Stimulated activated CD4-positive, alpha-beta T cell treated with anti-CD3 and anti-CD28 coated beads, Interleukin-1b, Interleukin-23, amount 100 ng/mL, for 1 hour (primary cell): ENCODE measurements at regions not wholly inside any gene's neighbourhood (a gene's known extent, or its start where the extent isn't known, plus 50 kb on each side); places are given as distances from the start of the nearest gene placed in this dataset.
"Not testable (repeated sequence)": the region's sequence is repeated elsewhere in the genome, so short reads cannot be mapped to it uniquely, and the experiment has no call there.

Source experiments
- DNase-seq, 2 donors: peaks; one replicate each; pipeline ENCODE4 v3.0.0-alpha.2; 2020; ENCODE audit warnings: low read depth in 2 of 2

DNA sequence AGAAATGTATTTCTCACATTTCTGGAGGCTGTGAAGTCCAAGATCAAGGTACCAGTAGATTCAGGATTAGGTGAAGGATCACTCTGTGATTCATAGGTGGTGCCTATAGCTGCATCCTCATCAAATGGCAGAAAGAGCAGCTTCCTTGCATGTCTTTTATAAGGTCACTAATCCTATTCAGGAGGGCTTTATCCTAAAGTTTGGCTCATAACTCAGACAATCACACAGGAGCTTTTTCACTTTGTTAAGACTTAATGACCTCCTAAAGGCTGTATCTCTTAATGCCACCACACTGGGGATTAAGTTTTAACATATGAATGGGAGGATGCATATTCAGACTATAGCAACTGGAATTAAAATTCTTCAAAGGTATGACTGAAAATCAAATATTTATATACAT lies 861.1 kb downstream of the DACH1 start:
- DNase-seq = no peak

DNA sequence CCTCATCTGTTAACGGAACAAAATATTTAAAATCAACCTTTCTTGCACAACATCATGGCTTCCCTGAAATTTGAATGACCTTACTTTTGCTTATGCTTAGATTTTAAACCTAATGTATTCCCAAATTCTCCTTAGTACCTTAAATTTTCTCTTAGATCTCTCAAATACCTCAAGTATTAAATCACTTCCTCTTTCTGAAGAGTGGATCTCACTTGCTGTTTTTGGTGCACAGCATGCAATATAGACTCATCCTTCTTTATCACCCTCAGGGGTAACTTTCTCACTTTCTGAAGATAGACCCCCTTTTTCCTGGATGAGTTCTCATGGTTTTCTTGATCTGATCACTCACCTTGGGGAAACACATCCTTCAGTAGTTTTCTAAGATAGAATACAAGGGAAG lies 871.7 kb downstream of the DACH1 start:
- DNase-seq = no peak

DNA sequence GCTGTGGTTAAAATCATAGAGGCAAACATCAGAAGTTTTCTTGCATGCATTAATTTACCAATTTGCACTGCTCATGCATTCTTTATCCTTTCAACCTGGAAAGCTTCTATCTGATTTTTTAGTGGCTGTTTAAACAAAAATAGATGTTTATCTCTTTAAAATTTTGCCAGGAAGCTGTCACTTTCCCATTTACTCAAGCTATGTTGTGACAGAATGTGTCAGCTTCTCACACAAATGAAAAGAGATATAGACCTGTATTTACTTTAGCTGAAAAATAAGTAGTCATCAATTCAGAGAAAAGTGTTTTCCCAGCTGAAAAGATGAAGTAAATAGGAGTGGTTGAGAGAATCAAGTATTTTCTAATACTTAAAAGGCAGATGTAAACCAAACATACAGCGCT lies 872.8 kb downstream of the DACH1 start:
- no peak for DNase-seq

DNA sequence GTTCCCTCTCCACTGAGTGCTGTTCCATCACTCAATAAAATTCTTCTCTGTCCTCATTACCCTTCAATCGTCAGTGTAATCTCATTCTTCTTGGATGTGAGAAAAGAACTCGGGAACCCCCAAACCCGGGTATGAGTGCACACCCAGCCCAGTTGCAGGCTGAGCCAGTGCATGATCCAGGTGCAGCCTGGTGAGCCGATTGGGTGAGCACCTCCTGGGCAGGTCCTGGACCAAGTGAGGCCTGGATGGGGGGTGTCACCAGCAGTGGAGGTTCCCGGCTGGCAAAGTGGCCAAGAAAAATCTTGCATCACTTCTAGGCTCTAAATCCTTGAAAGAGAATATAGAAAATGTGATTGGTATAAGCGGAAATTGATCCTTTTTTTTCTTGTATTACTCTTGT lies 878.8 kb upstream of the KLHL1 start:
- DNase-seq = no peak

DNA sequence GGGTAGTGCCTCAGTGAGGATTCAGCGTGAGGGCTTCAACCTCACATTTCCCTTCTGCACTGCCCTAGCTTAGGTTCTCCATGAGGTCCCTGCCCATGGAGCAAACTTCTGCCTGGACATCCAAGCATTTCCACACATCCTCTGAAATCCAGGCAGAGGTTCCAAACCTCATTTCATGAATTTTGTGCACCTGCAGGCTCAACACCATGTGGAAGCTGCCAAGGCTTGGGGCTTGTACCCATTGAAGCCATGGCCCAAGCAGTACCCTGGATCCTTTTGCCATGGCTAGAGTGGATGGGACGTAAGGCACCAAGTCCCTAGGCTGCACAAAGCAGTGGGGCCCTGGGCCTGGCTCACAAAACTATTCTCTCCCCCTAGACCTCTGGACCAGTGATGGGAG lies 877.1 kb upstream of the KLHL1 start:
- DNase-seq = no peak

DNA sequence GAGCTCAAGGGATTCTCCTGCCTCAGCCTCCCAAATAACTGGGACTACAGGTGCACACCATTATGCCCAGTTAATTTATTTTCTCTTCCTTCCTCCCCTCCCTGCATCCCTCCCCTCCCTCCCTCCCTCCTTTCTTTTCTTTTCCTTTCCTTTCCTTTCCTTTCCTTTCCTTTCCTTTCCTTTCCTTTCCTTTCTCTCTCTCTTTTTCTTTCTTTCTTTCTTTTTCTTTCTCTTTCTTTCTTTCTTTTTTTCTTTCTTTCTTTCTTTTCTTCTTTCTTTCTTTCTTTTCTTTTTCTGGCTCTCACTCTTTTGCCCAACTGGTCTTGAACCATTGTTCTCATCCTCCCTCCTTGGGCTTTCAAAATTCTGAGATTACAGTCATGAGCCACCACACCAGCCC lies 873.0 kb upstream of the KLHL1 start:
- DNase-seq = not testable (repeated sequence)

DNA sequence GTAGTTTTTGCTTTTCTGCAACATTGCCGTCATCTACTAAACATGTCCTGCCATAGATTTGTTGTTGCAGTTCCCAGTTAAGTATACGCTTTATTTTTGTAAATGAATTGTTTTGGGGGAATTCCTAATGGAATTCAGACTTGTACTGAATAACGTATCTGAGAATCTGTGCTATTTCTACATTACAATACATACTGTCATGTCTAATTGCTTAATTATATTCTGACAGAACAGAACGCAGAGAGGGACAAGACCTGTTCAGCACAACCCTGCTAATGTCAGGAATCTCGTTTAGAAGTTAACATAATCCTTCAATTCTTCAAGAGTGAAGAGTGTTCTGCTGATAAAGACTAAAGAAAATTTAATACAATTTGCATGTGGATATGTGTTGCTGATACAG lies 861.1 kb upstream of the KLHL1 start:
- DNase-seq = no peak

DNA sequence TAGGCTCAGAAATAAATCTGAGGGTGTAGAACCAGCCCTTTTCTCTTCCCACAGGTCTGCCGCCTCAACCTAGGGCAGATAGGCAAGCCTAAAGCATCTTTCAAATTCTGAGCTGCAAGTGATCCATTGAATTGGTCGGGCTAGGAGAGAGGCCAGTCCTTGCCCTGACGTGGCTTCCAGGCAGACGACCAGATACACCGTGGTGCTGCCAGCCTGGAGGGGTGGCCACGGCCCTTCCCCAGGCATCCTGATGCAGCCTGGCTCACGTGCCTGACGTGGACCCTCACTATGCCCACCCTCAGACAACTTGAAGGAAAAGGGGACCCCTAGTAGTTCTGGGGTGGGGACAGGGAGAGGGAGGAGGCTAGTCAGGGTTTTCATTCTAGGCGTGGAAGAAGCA lies 859.3 kb upstream of the KLHL1 start:
- DNase-seq = no peak

DNA sequence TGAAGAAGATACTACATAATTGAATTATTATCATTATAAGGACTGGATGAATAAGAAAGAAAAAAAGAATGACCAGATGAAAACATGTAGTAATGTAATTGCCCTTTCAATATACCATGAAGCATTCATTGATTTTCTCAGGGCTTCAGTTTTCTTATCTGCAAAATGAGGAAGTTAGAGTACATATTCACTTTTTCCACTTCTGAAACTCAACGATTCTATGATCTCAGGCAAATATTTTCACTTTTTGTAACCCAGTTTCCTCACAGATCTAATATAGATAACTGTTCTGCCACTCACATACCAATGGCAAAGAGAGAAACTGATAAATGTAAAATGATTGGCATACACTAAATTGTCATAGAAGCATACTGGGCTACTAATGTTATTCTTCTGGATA lies 856.6 kb upstream of the KLHL1 start:
- DNase-seq = no peak

DNA sequence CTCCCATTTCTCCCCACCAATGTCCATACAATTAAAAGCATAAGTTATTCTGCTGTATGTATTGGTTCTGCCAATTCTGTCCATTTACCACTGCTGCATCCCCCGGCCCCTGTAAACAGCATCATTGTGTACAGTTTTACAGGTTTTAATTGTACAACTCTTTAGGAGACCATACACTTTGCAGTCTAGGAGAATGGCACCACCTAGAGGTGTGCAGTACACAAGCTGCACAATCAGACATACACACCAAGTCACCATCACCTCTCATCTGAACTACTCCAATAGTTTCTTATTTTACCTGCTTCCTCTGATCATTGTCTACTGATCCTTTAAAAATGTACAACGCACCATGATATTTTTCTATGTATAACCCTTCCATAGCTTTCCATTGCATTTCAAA lies 855.9 kb upstream of the KLHL1 start:
- DNase-seq = no peak

DNA sequence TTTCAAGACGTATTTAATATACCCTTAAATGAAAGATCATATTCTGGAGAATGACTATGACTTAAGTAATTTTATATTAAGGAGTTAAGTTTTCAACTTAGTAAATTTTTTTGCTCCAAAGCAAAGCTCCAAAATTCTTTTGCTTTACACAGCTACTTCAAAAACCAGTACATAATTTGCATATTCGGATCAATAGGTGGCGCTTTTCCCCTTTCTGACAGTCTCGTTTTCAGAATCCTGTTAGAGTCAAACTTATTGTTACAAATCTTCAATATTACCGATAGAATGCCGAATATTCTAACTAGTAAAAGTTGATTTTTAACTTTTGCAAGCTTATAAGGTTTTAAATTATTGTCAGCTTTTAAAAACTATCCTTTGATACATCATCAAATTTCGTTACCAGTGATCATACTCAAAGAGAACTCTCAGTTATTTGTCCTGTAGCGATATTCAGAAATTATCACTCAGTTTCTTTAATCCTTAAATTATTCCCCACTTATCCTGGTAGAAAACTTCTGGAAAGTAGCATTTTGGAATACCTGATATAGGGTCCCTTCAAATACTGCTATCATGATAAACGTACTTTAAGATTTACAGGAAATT lies 852.7 kb upstream of the KLHL1 start:
- DNase-seq = no peak

DNA sequence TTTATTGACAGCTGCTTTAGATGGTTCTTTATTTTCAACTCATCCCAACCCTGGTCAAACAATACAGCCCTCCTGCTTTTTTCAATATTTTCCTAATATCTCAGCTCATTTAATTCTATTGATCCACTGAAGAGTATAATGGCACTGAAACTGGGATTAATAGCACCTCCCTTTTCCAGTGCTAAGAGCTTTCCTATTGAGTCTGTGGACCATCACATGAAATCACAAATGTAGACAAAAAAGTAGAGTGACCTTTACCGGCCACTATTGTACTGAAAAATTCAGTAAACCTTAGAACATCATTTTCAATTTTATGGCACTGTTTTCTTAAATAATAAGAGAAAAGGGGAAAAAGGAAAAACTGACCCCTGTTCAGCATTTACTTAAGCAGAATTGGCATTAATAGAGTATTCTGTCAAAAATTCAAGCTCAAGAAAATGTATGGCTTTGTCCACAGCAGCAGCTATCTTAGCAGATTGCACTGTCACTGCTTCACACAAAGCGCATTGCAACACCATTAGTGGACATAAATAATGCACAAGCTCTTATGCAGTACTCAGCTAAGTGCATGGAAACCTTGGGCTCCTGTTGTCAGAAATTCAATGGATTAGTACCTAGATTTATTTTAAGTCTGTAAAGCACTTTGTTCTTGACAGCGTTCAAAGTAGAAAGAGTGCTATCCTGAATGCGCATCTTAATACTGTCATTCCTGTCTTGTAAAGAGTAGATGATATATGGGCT lies 851.0 kb upstream of the KLHL1 start:
- DNase-seq = no peak

DNA sequence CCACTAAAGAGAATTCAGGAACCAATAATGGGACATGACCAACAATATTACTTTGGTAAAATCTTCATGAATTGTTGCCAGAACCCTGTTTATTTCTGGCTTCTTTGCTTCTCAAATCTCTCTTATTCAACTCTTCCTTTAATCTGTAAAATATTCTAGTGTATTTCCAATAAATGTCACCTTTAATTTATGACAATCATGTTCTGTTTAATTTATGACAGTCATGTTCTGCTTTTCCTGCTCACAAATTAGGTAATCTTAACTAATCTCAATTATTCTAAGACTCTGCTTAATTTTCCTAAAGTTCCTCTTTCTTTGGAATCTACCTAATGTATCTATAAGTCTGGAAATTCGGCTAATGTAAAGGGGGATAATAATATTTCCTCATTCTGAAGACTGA lies 847.6 kb upstream of the KLHL1 start:
- no peak for DNase-seq

DNA sequence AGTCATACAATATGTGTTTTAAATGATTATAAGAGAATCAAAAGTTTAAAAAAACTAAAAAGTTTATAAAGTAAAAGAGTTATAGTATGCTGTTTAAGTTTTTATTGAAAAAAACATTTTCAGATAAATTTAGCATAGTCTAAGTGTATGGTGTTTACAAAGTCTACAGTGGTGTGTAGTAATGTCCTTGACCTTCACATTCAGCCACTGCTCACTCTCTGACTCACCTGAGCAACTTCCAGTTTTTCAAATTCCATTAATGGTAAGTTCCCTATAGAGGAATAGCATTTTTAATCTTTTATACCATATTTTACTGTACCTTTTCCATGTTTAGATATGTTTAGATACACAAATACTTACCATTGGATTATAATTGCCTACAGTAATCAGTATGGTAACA lies 842.4 kb upstream of the KLHL1 start:
- no peak for DNase-seq

DNA sequence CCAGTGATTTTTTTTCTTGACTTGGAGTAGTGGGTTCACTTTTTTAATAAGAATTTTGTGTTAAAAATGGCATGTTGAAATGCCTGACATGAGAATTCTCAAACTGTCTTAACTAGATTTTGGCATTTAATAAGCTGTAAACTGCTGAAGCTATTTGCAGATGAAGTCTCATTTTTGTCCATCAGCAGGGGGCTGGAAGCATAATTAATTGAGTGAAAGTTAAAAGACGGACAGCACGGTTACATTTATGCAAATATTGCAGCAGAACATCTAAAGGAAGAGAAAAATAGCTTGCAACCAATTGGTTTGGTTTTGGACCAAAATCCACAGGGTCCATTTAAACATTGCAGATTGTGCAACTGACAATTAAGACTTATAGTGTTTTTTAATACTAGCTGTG lies 837.3 kb upstream of the KLHL1 start:
- no peak for DNase-seq

DNA sequence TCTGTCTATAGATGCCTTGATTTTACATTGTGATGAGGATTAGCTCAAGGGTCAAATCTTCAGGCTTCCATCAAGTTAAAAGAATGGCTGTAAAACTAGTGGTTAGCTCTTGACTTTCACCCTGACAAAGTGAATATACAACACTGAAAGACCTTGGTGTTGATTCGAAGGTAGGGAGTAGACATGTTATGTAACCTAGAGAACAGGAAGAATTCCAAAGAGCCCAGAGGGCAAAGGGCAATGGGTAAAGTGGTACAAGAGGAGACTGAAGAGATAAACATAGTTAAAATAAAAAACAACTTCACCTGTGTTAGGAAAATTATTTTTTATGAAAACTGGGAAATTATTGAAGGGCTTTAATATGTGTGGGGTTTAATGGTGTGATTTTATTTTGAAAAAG lies 833.2 kb upstream of the KLHL1 start:
- DNase-seq = no peak

DNA sequence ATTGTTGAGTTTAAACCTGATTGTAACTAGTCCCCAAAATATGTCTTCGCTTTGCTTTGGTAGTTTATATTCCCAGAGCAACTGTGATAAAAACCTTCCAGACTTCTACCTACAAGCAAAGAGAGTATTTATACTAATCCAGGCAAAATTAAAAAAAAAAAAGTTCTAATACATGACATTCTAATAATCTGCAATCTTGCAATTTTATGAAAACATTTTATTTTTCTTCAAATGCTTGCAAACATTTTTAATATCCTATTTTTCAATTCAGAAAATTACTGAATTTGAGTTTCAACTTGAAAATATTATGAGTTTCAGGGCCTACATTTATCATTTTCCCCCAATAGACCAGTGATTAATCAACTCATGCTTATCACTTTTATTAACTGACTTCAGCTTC lies 830.2 kb upstream of the KLHL1 start:
- no peak for DNase-seq

DNA sequence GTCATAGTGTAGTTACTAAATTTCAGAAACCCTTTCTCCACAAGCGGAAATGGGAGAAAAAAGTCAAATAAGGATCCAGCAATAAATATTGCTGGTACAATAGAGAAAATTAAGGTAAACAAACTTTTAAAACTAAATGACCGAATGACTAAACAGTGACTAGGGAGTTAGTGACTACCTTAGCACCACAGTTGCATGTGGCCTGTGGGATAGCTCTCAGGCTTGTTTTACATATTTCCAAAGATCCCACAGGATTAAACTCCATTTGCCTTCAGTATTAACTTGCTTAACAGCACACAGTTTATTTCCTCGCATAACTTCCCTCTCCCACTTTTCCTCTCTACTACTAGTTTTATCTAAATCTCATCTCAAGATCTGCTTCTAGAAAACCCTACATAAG lies 824.3 kb upstream of the KLHL1 start:
- DNase-seq = no peak

DNA sequence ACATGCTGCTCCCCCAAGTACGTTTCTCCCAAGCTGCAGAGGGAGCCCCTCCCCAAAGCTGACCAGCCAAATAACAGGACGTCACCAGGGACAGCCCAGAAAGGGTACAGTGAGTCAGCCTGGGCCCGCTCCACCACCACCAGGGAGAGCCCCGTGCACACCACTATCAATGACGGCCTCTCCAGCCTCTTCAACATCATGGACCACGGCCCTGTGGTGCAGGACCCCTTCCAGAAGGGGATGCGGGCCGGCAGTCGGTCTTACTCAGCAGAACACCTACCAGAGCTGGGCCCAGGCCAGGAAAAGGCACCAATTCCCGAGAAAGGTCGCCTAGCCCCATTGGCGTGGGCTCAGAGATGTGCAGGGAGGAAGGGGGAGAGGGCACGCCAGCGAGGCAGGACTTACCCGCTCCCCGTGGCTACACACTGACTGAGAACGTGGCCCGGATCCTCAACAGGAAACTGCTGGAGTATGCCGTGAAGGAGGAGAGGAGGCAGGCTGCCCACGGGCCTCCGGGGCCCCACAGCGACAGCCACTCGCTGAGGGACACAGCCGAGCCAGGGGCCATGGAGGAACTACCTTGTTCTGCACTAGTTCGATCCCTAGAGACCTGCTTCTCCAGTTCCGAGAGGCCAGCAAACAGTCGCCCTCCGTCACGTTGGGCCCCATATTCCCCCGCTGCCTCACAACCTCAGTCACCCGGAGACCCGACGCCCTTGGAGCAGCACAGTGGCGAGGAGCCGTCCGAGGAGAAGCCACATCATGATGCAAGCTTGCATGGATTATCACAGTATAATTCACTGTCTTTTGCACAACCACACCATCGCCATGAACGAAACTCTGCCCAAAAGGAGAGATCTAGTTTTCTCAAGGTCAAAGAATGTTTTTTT lies 815.9 kb upstream of the KLHL1 start:
- DNase-seq = no peak

DNA sequence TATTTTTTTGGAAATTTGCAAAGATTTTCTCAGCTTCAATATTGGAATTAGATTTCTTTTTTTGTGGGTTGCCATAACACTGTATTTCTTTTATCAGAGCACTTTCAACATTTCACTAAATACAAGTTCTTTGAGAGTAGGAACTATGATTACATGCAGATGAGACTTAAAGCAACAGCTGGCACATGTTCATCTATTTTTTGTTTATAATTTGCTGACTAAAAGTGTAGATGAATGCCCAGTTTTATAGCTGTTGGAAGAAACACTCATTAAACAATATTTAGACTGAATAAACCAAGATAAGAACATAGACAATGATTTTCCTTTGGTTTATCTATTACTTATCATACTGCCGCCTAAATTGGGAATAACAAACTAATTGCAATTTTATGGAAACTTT lies 803.0 kb upstream of the KLHL1 start:
- DNase-seq = no peak

DNA sequence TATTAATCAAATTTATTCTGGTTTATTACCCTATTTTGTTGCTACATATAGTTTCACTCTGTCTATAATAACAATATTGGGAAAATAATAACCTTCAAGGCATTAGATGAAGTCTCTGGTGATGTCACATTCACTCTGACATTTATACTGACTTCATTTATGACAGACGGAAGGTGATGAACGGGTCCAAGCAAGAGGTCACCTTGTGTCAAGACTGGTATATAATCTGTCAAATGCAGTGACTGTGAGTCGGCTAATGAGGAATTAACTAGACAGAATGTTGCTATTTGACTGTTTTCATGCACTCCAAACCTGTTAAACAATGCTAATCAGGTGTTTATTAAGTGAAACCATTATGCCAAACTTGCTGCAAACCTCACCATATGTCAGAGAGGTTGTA lies 800.5 kb upstream of the KLHL1 start:
- no peak for DNase-seq

DNA sequence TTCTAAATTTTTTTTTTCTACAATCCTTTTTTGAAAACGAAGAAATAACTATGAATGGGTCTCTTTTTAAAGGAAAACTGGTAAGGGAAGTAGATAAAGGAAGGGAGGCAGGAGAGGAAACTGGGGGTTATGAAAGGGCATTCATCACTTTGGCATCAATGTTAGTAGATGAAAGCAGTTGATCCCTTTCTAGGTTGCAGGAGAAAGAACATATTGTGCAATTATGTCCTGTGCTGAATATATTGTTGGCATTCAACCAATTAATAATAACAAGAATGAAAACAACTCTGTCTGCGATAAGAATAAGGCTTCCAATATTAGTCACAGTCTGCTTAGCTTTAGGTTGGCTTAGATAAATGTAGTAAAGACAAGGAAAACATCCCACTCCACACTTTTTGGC lies 796.8 kb upstream of the KLHL1 start:
- no peak for DNase-seq

DNA sequence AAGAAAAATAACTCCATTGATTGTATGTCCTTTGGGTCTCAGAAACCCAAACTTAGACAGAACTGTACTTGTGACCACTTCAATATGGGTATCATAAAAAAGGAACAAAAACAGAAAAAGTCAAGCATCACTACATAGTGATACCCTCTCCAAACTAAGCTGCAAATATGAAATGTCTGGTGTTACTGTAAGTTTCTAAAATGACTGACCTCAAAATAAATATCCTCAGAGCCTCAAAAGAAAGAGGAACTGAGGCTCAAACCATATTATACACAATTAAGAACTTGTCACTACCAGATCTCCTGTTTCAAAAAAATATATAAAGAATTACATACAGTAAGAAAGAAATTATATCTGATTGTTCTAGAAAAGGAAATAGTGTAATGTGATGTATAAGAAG lies 787.9 kb upstream of the KLHL1 start:
- DNase-seq = no peak
